GM23338 (cell line): ENCODE measurements at regions not wholly inside any gene's neighbourhood (a gene's known extent, or its start where the extent isn't known, plus 50 kb on each side); places are given as distances from the start of the nearest gene placed in this dataset.

ENCODE experiments used
- ATAC-seq: fragments of 200-7000 bp; cut with Tn5 transposase; 3 replicates; pipeline ENCODE4 v1.9.1; 2020
- DNase-seq: peaks from one replicate; pipeline ENCODE4 v3.0.0-alpha.2; 2015; ENCODE audit warnings: low spot score
- H2AFZ ChIP-seq: fragments of 200-600 bp; sonication (generic); 2 replicates; pipeline ENCODE4 v1.8.0; 2016; ENCODE audit warnings: antibody characterized with exemption, mild to moderate bottlenecking, moderate library complexity
- H3F3A ChIP-seq: fragments of 200-600 bp; sonication (generic); replicated peaks from 2 replicates; pipeline ENCODE4 v1.8.0; 2017; ENCODE audit warnings: antibody characterized with exemption, mixed run types, low read depth
- H3K27ac ChIP-seq: fragments of 200-600 bp; sonication (generic); 2 replicates; pipeline ENCODE4 v1.6.1; 2016; ENCODE audit warnings: low read depth
- H3K27me3 ChIP-seq: fragments of 200-600 bp; sonication (generic); 2 replicates; pipeline ENCODE4 v1.8.0; 2016; ENCODE audit warnings: mild to moderate bottlenecking, mixed run types, moderate library complexity; ENCODE audit not compliant: insufficient read depth
- H3K36me3 ChIP-seq: fragments of 200-600 bp; sonication (generic); 2 replicates; pipeline ENCODE4 v1.8.0; 2016; ENCODE audit warnings: mild to moderate bottlenecking; ENCODE audit not compliant: insufficient read depth
- H3K4me1 ChIP-seq: fragments of 200-600 bp; sonication (generic); 2 replicates; pipeline ENCODE4 v1.8.0; 2016; ENCODE audit warnings: mild to moderate bottlenecking, moderate library complexity; ENCODE audit not compliant: insufficient read depth
- H3K4me2 ChIP-seq: fragments of 200-600 bp; sonication (generic); 2 replicates; pipeline ENCODE4 v1.7.1; 2017; ENCODE audit warnings: mixed run types
- H3K4me3 ChIP-seq: fragments of 200-600 bp; sonication (generic); 2 replicates; pipeline ENCODE4 v1.6.1; 2016; ENCODE audit warnings: mixed run types
- H3K79me2 ChIP-seq: fragments of 200-600 bp; sonication (generic); replicated peaks from 2 replicates; pipeline ENCODE4 v1.8.0; 2017; ENCODE audit warnings: mild to moderate bottlenecking; ENCODE audit not compliant: insufficient read depth
- H3K9me2 ChIP-seq: fragments of 200-600 bp; sonication (generic); 2 replicates; pipeline ENCODE4 v1.8.0; 2017; ENCODE audit not compliant: insufficient read depth
- H4K20me1 ChIP-seq: fragments of 200-600 bp; sonication (generic); replicated peaks from 2 replicates; pipeline ENCODE4 v1.8.0; 2017; ENCODE audit warnings: mild to moderate bottlenecking; ENCODE audit not compliant: insufficient read depth
- H3K27ac Mint-ChIP-seq: 2 replicates; pipeline ENCODE4 v1.8.0; 2020; ENCODE audit warnings: inconsistent platforms, mild to moderate bottlenecking, moderate library complexity, mixed read lengths
- H3K27me3 Mint-ChIP-seq: 3 replicates; pipeline ENCODE4 v1.8.0; 2022; ENCODE audit warnings: low read depth, mild to moderate bottlenecking, moderate library complexity, mixed read lengths, inconsistent platforms; ENCODE audit not compliant: insufficient read depth, poor library complexity
- H3K36me3 Mint-ChIP-seq: 3 replicates; pipeline ENCODE4 v1.8.0; 2021; ENCODE audit warnings: low read depth, mild to moderate bottlenecking, inconsistent platforms, moderate library complexity, mixed read lengths
- H3K4me1 Mint-ChIP-seq: 3 replicates; pipeline ENCODE4 v1.8.0; 2020; ENCODE audit warnings: mild to moderate bottlenecking, inconsistent platforms, mixed read lengths
- H3K4me3 Mint-ChIP-seq: 3 replicates; pipeline ENCODE4 v1.8.0; 2021; ENCODE audit warnings: moderate library complexity, mild to moderate bottlenecking, inconsistent platforms, mixed read lengths
- H3K9me3 Mint-ChIP-seq: 3 replicates; pipeline ENCODE4 v1.8.0; 2020; ENCODE audit warnings: moderate library complexity, mild to moderate bottlenecking, inconsistent platforms, mixed read lengths
- CREB1 ChIP-seq: fragments of 250-450 bp; sonication (Bioruptor Pico); IDR thresholded peaks from 2 replicates; pipeline ENCODE4 v1.5.0; 2020; ENCODE audit warnings: low read depth, mild to moderate bottlenecking, moderate library complexity
- CTCF ChIP-seq, 2 experiments: fragments of 200-600 bp in 1 of 2; sonication (generic) in 1 of 2; conservative IDR thresholded peaks; 2 replicates each; pipeline versions ENCODE4 v1.5.1 to v1.6.1; 2016 to 2017; ENCODE audit warnings: antibody characterized with exemption in 2 of 2, low read depth in 2 of 2, mild to moderate bottlenecking in 2 of 2, moderate library complexity in 1 of 2
- ETS1 ChIP-seq: IDR thresholded peaks from 2 replicates; pipeline ENCODE4 v1.6.1; 2016; ENCODE audit warnings: antibody characterized with exemption
- EZH2 ChIP-seq: fragments of 200-600 bp; sonication (generic); IDR thresholded peaks from one replicate; pipeline ENCODE4 v1.8.0; 2017; ENCODE audit warnings: antibody characterized with exemption, mild to moderate bottlenecking, low read depth; ENCODE audit not compliant: unreplicated experiment
- EZH2phosphoT487 ChIP-seq: fragments of 200-600 bp; sonication (generic); IDR thresholded peaks from one replicate; pipeline ENCODE4 v1.8.1; 2018; ENCODE audit warnings: antibody characterized with exemption; ENCODE audit not compliant: unreplicated experiment
- JUNB ChIP-seq: IDR thresholded peaks from one replicate; pipeline ENCODE4 v1.6.1; 2016; ENCODE audit warnings: antibody characterized with exemption; ENCODE audit not compliant: unreplicated experiment
- NANOG ChIP-seq: IDR thresholded peaks from 2 replicates; pipeline ENCODE4 v1.6.1; 2016; ENCODE audit warnings: antibody characterized with exemption, borderline replicate concordance
- POLR2AphosphoS5 ChIP-seq: IDR thresholded peaks from 2 replicates; pipeline ENCODE4 v1.6.1; 2016; ENCODE audit warnings: antibody characterized with exemption, low read depth
- REST ChIP-seq: IDR thresholded peaks from one replicate; pipeline ENCODE4 v1.6.1; 2018; ENCODE audit warnings: antibody characterized with exemption; ENCODE audit not compliant: unreplicated experiment
- STAT1 ChIP-seq: IDR thresholded peaks from one replicate; pipeline ENCODE4 v1.6.1; 2016; ENCODE audit warnings: antibody characterized with exemption; ENCODE audit not compliant: unreplicated experiment
- ZNF114 ChIP-seq: fragments of 250-450 bp; sonication (Bioruptor Pico); IDR thresholded peaks from 2 replicates; pipeline ENCODE4 v1.5.0; 2020; ENCODE audit warnings: mild to moderate bottlenecking, moderate library complexity
- ZNF331 ChIP-seq: fragments of 250-450 bp; sonication (Bioruptor Pico); IDR thresholded peaks from 2 replicates; pipeline ENCODE4 v1.5.0; 2020; ENCODE audit warnings: low read depth, mild to moderate bottlenecking, moderate library complexity
- ZNF462 ChIP-seq: fragments of 250-450 bp; sonication (Bioruptor Pico); IDR thresholded peaks from 2 replicates; pipeline ENCODE4 v1.5.0; 2020; ENCODE audit warnings: mild to moderate bottlenecking, moderate library complexity

GRCh38 chr5:173696216-173696615 lies 79.8 kb upstream of the BOD1 start:
- ATAC-seq: no peak
- Histone ChIP-seq H3K4me1 (peaks cover 12% of the 10 kb centered on the region; the same call in 1 of the 2 replicates), H2AFZ (no peak overlapping the region), H3K4me2 (no peak overlapping the region), H3K9me2 (no peaks in the 10 kb centered on the region), H3K27ac (no peak overlapping the region), H3K27me3 (no peaks in the 10 kb centered on the region), H3K79me2 (no peaks in the 10 kb centered on the region), H3K4me3 (no peak overlapping the region), H3K36me3 (no peaks in the 10 kb centered on the region), H4K20me1 (no peaks in the 10 kb centered on the region), H3F3A (0 out of 2 replicates have a peak, but pooled peaks cover 7% of the 10 kb centered on the region)
- TF ChIP-seq REST (no peak), EZH2phosphoT487 (no peak), NANOG (no peak), ZNF462 (CRISPR knock-in tag) (no peak), POLR2AphosphoS5 (no peak), STAT1 (no peak), EZH2 (no peak), CTCF (conservative IDR thresholded peaks at IDR 0.05; ENCODE audit: low read depth in 2 of 2) (no peak), ZNF331 (CRISPR knock-in tag) (no peak), ZNF114 (CRISPR knock-in tag) (no peak), CREB1 (CRISPR knock-in tag) (no peak), ETS1 (no peak), JUNB (no peak)
- no peak for DNase-seq
- Mint-ChIP-seq H3K27me3 (peaks cover 10% of the 10 kb centered on the region), H3K9me3 (peaks cover 14% of the 10 kb centered on the region), H3K27ac (no peak overlapping the region), H3K4me3 (no peak overlapping the region), H3K36me3 (peaks cover 13% of the 10 kb centered on the region), H3K4me1 (peaks cover 18% of the 10 kb centered on the region)
